Mucosa of descending colon (tissue), 3 donors: ENCODE measurements at regions not wholly inside any gene's neighbourhood (a gene's known extent, or its start where the extent isn't known, plus 50 kb on each side); places are given as distances from the start of the nearest gene placed in this dataset.
"Not testable (repeated sequence)": the region's sequence is repeated elsewhere in the genome, so short reads cannot be mapped to it uniquely, and the experiment has no call there.

Experiments used
- ATAC-seq: fragments of 200-7000 bp; cut with Tn5 transposase; one replicate; pipeline ENCODE4 v1.9.1; 2020; ENCODE audit warnings: mild to moderate bottlenecking, moderate library complexity
- DNase-seq, 3 donors: peaks; one replicate each; pipeline ENCODE4 v3.0.0-alpha.2; 2020
- H3K36me3 ChIP-seq: fragments of 200-600 bp; one replicate; pipeline ENCODE4 v1.8.0; 2021; ENCODE audit warnings: low read depth, mild to moderate bottlenecking
- H3K4me1 ChIP-seq: fragments of 200-600 bp; one replicate; pipeline ENCODE4 v1.8.0; 2021; ENCODE audit warnings: low read depth, mild to moderate bottlenecking
- H3K4me3 ChIP-seq: fragments of 200-600 bp; one replicate; pipeline ENCODE4 v1.8.0; 2021; ENCODE audit warnings: mild to moderate bottlenecking
- H3K9me3 ChIP-seq: fragments of 200-600 bp; one replicate; pipeline ENCODE4 v1.8.0; 2021; ENCODE audit warnings: mild to moderate bottlenecking
- CTCF ChIP-seq: fragments of 200-600 bp; IDR thresholded peaks from one replicate; pipeline ENCODE4 v1.8.0; 2022; ENCODE audit warnings: antibody characterized with exemption, mild to moderate bottlenecking
- intact Hi-C, 2 donors: fragments of 100-400 bp; cut with DNase I in 1 of 2; cut with micrococcal nuclease in 1 of 2; formaldehyde crosslinking; loops; one replicate each; pipeline versions ENCODE4 v1.11.0 to v1.11.1; 2022; cut with DNase I, micrococcal nuclease
- donor health status: DM: no; HTN: no; CAD: no; lungs with moderate emphysema.
- donor health status: DM: no; HTN: no; CAD: no.
- donor health status: DM: no; HTN: yes; CAD: no.

- H3K4me3 ChIP-seq = no peak overlapping the region
- TF ChIP-seq CTCF = no peak
- peaks cover 14% of the 10 kb centered on the region for H3K4me1 ChIP-seq
- ATAC-seq (peak; percentile 84), DNase-seq (peak in 1 of 3 donors; percentile 48)
- intact Hi-C loops = no loop called here
- H3K36me3 ChIP-seq = no peaks in the 10 kb centered on the region
- H3K9me3 ChIP-seq = no peaks in the 10 kb centered on the region
These were observed 223.0 kb upstream of the SYNCRIP start for GRCh38 chr6:85865420-85866369.

- Histone ChIP-seq H3K4me1 (peaks cover 14% of the 10 kb centered on the region), H3K36me3 (no peaks in the 10 kb centered on the region), H3K4me3 (no peak overlapping the region), H3K9me3 (no peaks in the 10 kb centered on the region)
- intact Hi-C loops = no loop called here
- DNase-seq = no peak
- no peak for TF ChIP-seq CTCF
- peak; percentile 76 for ATAC-seq
These were observed 222.0 kb upstream of the SYNCRIP start for GRCh38 chr6:85864453-85865401.

- DNase-seq = no peak
- H3K9me3 ChIP-seq = no peaks in the 10 kb centered on the region
- no peak for ATAC-seq
- H3K4me3 ChIP-seq = no peak overlapping the region
- no peaks in the 10 kb centered on the region for H3K4me1 ChIP-seq
- no peak for TF ChIP-seq CTCF
- intact Hi-C loops = no loop called here
- no peaks in the 10 kb centered on the region for H3K36me3 ChIP-seq
These were observed 213.5 kb upstream of the SYNCRIP start for GRCh38 chr6:85856235-85856634.

GRCh38 chr6:85838351-85839119, 195.8 kb upstream of the SYNCRIP start:
- H3K4me1 ChIP-seq, DNase-seq, ATAC-seq, H3K36me3 ChIP-seq, H3K4me3 ChIP-seq, intact Hi-C loops: not testable (repeated sequence)
- peaks cover 10% of the 10 kb centered on the region for H3K9me3 ChIP-seq

- no peak for ATAC-seq
- no peak for TF ChIP-seq CTCF
- Histone ChIP-seq H3K9me3 (peaks cover 41% of the 10 kb centered on the region), H3K4me3 (no peak overlapping the region), H3K36me3 (no peaks in the 10 kb centered on the region), H3K4me1 (no peaks in the 10 kb centered on the region)
- no peak for DNase-seq
- intact Hi-C loops = no loop called here
These were observed 186.3 kb upstream of the SYNCRIP start for GRCh38 chr6:85828973-85829372.
